ENCODE measurements at regions not wholly inside any gene's neighbourhood (a gene's known extent, or its start where the extent isn't known, plus 50 kb on each side); places are given as distances from the start of the nearest gene placed in this dataset.

DNA sequence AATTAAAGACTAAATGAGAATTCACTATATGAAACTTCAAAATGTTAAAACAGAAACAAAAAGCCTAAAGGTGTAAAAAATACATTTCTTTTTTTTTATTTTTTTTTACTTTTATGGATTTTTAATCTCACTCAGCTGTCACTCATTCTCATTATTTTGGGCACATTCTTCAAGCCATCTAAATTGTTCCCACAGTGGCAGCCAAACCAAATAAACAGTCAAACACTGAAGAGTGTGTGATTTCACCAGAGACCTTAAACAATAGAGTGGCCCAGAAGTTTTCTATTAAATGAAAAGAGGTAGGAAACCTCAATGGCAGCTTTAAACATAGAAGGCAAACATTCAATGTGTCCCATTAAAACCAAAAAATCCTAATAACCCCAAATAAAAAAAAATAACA is 616.1 kb downstream of the OTOL1 start:
- no TSS peak for BruUV-seq (replicated peaks)
- Histone ChIP-seq H3K9me3 (ENCODE audit: low read length) (no peaks in the 10 kb centered on the region), H3K4me1 (ENCODE audit: insufficient read depth, low read length) (no peaks in the 10 kb centered on the region), H3K4me2 (ENCODE audit: low read length) (no peak overlapping the region), H3F3A (ENCODE audit: low read length, unreplicated experiment) (no peaks in the 10 kb centered on the region), H4K20me1 (ENCODE audit: low read length) (no peaks in the 10 kb centered on the region), H3K27ac (ENCODE audit: low read length) (no peak overlapping the region), H3K36me3 (ENCODE audit: low read depth, low read length) (no peaks in the 10 kb centered on the region), H3K79me2 (ENCODE audit: low read length) (no peaks in the 10 kb centered on the region), H3K27me3 (ENCODE audit: low read length) (no peaks in the 10 kb centered on the region), H3K9ac (ENCODE audit: low read length) (no peak overlapping the region), H3K9me2 (replicated peaks; ENCODE audit: low read length) (no peaks in the 10 kb centered on the region), H2AFZ (ENCODE audit: low read length) (no peak overlapping the region), H3K4me3 (ENCODE audit: low read length) (no peak overlapping the region)
- DNase-seq = no peak
- POLR2A ChIA-PET (ENCODE audit: unreplicated experiment) = no interaction called here
- intact Hi-C loops (cut with micrococcal nuclease) = no loop called here
- no peak for TF ChIP-seq EZH2 (IDR thresholded peaks at IDR 0.05; ENCODE audit: low read length, unreplicated experiment)
- no peak for TF ChIP-seq EZH2phosphoT487 (IDR thresholded peaks at IDR 0.05; ENCODE audit: borderline replicate concordance, low read length)
- TF ChIP-seq, protein P1, sequence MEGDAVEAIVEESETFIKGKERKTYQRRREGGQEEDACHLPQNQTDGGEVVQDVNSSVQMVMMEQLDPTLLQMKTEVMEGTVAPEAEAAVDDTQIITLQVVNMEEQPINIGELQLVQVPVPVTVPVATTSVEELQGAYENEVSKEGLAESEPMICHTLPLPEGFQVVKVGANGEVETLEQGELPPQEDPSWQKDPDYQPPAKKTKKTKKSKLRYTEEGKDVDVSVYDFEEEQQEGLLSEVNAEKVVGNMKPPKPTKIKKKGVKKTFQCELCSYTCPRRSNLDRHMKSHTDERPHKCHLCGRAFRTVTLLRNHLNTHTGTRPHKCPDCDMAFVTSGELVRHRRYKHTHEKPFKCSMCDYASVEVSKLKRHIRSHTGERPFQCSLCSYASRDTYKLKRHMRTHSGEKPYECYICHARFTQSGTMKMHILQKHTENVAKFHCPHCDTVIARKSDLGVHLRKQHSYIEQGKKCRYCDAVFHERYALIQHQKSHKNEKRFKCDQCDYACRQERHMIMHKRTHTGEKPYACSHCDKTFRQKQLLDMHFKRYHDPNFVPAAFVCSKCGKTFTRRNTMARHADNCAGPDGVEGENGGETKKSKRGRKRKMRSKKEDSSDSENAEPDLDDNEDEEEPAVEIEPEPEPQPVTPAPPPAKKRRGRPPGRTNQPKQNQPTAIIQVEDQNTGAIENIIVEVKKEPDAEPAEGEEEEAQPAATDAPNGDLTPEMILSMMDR (conservative IDR thresholded peaks at IDR 0.05; ENCODE audit: low read depth, low read length) = no peak
- CTCF ChIA-PET = no interaction called here
- no peak for ATAC-seq

DNA sequence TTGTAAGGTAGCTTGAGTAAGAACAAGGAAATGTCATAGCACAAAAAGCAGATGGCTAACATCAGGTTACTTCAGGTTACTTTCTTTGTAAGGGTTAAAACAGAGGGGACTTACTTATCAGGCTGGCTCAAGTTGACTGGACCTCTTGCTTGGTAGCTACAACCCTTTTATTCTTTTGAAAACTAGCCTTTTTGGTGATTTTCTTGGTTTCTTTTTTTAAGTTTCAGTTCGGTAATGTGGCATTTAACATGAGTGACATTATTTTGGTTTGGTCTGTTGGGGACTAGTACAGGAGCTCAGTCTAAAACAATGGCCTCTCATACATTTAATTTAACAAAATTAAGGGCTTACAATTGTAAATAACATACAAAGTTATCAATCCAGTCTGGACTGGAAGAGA is 621.4 kb downstream of the OTOL1 start:
- no TSS peak for BruUV-seq (replicated peaks)
- Histone ChIP-seq H3K4me1 (ENCODE audit: insufficient read depth, low read length) (no peaks in the 10 kb centered on the region), H3K27ac (ENCODE audit: low read length) (no peak overlapping the region), H4K20me1 (ENCODE audit: low read length) (no peaks in the 10 kb centered on the region), H3K9me3 (ENCODE audit: low read length) (no peaks in the 10 kb centered on the region), H3K79me2 (ENCODE audit: low read length) (no peaks in the 10 kb centered on the region), H3K9ac (ENCODE audit: low read length) (no peak overlapping the region), H3K27me3 (ENCODE audit: low read length) (no peaks in the 10 kb centered on the region), H2AFZ (ENCODE audit: low read length) (peak overlapping the region; percentile 43; the same call in 1 of the 2 replicates), H3K36me3 (ENCODE audit: low read depth, low read length) (no peaks in the 10 kb centered on the region), H3F3A (ENCODE audit: low read length, unreplicated experiment) (no peaks in the 10 kb centered on the region), H3K4me3 (ENCODE audit: low read length) (no peak overlapping the region), H3K9me2 (replicated peaks; ENCODE audit: low read length) (no peaks in the 10 kb centered on the region), H3K4me2 (ENCODE audit: low read length) (no peak overlapping the region)
- POLR2A ChIA-PET (ENCODE audit: unreplicated experiment) = no interaction called here
- DNase-seq (no peak), ATAC-seq (no peak)
- TF ChIP-seq, protein P1 (conservative IDR thresholded peaks at IDR 0.05; ENCODE audit: low read depth, low read length) = no peak
- no peak for TF ChIP-seq EZH2phosphoT487 (IDR thresholded peaks at IDR 0.05; ENCODE audit: borderline replicate concordance, low read length)
- no peak for TF ChIP-seq EZH2 (IDR thresholded peaks at IDR 0.05; ENCODE audit: low read length, unreplicated experiment)
- CTCF ChIA-PET = no interaction called here
- intact Hi-C loops (cut with micrococcal nuclease) = no loop called here

DNA sequence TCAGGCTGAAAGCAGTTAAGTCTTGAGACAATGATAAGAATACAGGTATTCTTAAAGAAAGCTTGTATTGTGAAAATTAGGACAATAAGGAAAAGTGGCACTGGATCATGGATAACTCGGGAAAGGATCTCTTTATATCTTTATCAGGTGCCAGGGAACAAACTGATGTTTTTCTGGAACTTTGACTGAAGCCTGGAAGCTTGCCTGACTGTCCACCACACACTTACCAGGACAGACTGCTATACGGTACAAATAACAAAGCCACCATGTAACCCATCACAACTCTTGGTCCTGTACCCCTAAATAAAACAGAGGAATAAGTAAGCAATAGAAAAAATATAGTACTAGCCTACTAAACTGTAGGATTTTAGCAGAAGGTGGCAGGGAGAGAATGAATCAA is 623.0 kb downstream of the OTOL1 start:
- Histone ChIP-seq H4K20me1 (ENCODE audit: low read length) (no peaks in the 10 kb centered on the region), H3K4me3 (ENCODE audit: low read length) (no peak overlapping the region), H3K9me2 (replicated peaks; ENCODE audit: low read length) (no peaks in the 10 kb centered on the region), H3K27me3 (ENCODE audit: low read length) (no peaks in the 10 kb centered on the region), H3K4me1 (ENCODE audit: insufficient read depth, low read length) (no peaks in the 10 kb centered on the region), H3K9me3 (ENCODE audit: low read length) (no peaks in the 10 kb centered on the region), H3F3A (ENCODE audit: low read length, unreplicated experiment) (no peaks in the 10 kb centered on the region), H3K79me2 (ENCODE audit: low read length) (no peaks in the 10 kb centered on the region), H3K36me3 (ENCODE audit: low read depth, low read length) (no peaks in the 10 kb centered on the region), H3K9ac (ENCODE audit: low read length) (no peak overlapping the region), H2AFZ (ENCODE audit: low read length) (no peak overlapping the region), H3K4me2 (ENCODE audit: low read length) (no peak overlapping the region), H3K27ac (ENCODE audit: low read length) (no peak overlapping the region)
- ChIA-PET POLR2A (ENCODE audit: unreplicated experiment) (interaction anchor here (0.6 kb wide), 1 partner anchor 375 kb away, joined by 3 read pairs; no protein-coding TSS in a partner anchor), CTCF (no interaction called here)
- DNase-seq (no peak), ATAC-seq (no peak)
- TF ChIP-seq, protein P1 (conservative IDR thresholded peaks at IDR 0.05; ENCODE audit: low read depth, low read length) = no peak
- TF ChIP-seq EZH2phosphoT487 (IDR thresholded peaks at IDR 0.05; ENCODE audit: borderline replicate concordance, low read length) = no peak
- TF ChIP-seq EZH2 (IDR thresholded peaks at IDR 0.05; ENCODE audit: low read length, unreplicated experiment) = no peak
- intact Hi-C loops (cut with micrococcal nuclease) = no loop called here
- BruUV-seq (replicated peaks) = no TSS peak
